PFSK-1 (cell line): ENCODE measurements at regions not wholly inside any gene's neighbourhood (a gene's known extent, or its start where the extent isn't known, plus 50 kb on each side); places are given as distances from the start of the nearest gene placed in this dataset.

Source experiments
- FOXP2 ChIP-seq: optimal IDR thresholded peaks from 2 replicates; pipeline ENCODE3; 2011; ENCODE audit warnings: borderline replicate concordance, control low read depth, inconsistent platforms; ENCODE audit not compliant: insufficient read depth; ENCODE audit errors: extremely low read length, extremely low read depth
- POLR2AphosphoS5 ChIP-seq: IDR thresholded peaks from 2 replicates; pipeline ENCODE4 v1.6.1; 2012; ENCODE audit warnings: low read depth, mild to moderate bottlenecking, control low read depth, low read length, moderate library complexity
- SIN3A ChIP-seq: IDR thresholded peaks from 2 replicates; pipeline ENCODE4 v1.6.1; 2012; ENCODE audit warnings: mild to moderate bottlenecking, low read length, moderate library complexity, borderline replicate concordance; ENCODE audit not compliant: insufficient read depth
- TAF1 ChIP-seq: IDR thresholded peaks from 2 replicates; pipeline ENCODE4 v1.6.1; 2012; ENCODE audit warnings: low read length, control low read depth, borderline replicate concordance; ENCODE audit not compliant: insufficient read depth
- TF ChIP-seq, protein P1 (sequence below), 2 experiments: IDR thresholded peaks; 2 replicates each; pipeline versions ENCODE4 v1.6.1 to v1.8.0; 2011 to 2012; ENCODE audit warnings: low read depth in 2 of 2, low read length in 2 of 2, control low read depth in 1 of 2, inconsistent platforms in 1 of 2, mild to moderate bottlenecking in 1 of 2, moderate library complexity in 1 of 2; ENCODE audit not compliant: insufficient read depth in 1 of 2

DNA sequence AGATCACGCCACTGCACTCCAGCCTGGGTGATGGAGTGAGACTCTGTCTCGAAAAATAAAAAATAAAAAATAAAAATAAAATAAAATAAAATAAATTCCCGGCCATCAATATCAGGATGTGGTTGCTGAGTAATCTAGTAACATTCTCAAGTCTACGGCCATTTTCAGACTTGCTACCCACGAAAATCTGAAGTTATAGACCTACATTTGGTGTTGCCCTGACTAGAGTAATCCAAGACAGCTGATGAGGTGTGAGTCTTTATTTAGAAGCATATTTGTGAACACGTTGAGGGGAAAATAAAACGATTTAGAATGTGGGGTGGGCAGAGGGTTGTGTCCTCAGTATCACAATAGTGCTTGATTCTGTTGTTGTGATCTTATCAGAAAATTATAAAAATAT, 130.2 kb upstream of the MID1 start:
- no peak for TF ChIP-seq FOXP2
- TF ChIP-seq POLR2AphosphoS5, result no peak
- TF ChIP-seq, protein P1, sequence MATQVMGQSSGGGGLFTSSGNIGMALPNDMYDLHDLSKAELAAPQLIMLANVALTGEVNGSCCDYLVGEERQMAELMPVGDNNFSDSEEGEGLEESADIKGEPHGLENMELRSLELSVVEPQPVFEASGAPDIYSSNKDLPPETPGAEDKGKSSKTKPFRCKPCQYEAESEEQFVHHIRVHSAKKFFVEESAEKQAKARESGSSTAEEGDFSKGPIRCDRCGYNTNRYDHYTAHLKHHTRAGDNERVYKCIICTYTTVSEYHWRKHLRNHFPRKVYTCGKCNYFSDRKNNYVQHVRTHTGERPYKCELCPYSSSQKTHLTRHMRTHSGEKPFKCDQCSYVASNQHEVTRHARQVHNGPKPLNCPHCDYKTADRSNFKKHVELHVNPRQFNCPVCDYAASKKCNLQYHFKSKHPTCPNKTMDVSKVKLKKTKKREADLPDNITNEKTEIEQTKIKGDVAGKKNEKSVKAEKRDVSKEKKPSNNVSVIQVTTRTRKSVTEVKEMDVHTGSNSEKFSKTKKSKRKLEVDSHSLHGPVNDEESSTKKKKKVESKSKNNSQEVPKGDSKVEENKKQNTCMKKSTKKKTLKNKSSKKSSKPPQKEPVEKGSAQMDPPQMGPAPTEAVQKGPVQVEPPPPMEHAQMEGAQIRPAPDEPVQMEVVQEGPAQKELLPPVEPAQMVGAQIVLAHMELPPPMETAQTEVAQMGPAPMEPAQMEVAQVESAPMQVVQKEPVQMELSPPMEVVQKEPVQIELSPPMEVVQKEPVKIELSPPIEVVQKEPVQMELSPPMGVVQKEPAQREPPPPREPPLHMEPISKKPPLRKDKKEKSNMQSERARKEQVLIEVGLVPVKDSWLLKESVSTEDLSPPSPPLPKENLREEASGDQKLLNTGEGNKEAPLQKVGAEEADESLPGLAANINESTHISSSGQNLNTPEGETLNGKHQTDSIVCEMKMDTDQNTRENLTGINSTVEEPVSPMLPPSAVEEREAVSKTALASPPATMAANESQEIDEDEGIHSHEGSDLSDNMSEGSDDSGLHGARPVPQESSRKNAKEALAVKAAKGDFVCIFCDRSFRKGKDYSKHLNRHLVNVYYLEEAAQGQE (IDR thresholded peaks at IDR 0.05; ENCODE audit: insufficient read depth in 1 of 2, low read depth in 2 of 2, low read length in 2 of 2), result no peak
- no peak for TF ChIP-seq TAF1
- TF ChIP-seq SIN3A, result no peak

DNA sequence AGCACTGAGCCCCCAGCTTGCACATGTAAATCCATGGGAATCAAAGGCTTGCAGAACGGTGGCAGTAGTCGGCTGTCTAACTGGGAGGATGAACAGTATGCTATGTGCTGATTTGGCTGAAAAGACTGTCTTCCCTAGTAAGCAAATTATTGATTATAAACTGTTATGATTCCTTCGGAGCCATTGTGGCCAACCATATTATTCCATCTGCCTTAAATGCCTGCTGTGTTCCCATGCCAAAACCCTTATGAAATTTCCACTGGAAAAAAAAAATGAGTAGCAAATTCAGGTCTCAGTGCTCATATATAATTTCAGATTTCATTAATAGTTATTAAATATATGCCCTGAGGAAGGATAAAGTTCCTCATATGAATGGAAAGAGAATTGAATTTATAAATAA, 132.7 kb upstream of the MID1 start:
- TF ChIP-seq, protein P1 (IDR thresholded peaks at IDR 0.05; ENCODE audit: insufficient read depth in 1 of 2, low read depth in 2 of 2, low read length in 2 of 2), result no peak
- no peak for TF ChIP-seq TAF1
- no peak for TF ChIP-seq POLR2AphosphoS5
- TF ChIP-seq SIN3A, result no peak
- TF ChIP-seq FOXP2, result no peak

DNA sequence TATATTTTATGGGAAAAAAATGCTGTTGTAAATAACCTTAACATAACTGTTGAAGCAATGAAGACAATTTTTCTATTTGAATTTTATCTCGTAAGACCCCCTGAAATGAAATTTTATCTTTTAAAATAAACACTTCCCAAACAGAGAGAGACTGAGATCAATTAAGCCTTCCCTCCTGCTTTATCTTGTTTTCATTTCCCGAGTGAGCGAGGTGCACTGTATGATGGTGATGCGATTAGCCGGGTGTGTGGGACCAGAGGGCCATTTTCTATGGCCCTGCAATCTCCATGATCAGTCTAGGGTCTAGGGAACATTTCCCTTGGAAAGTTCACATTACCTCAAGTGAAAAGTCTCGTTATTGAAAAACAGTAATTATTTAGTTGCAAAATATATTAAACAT, 134.1 kb upstream of the MID1 start:
- no peak for TF ChIP-seq FOXP2

DNA sequence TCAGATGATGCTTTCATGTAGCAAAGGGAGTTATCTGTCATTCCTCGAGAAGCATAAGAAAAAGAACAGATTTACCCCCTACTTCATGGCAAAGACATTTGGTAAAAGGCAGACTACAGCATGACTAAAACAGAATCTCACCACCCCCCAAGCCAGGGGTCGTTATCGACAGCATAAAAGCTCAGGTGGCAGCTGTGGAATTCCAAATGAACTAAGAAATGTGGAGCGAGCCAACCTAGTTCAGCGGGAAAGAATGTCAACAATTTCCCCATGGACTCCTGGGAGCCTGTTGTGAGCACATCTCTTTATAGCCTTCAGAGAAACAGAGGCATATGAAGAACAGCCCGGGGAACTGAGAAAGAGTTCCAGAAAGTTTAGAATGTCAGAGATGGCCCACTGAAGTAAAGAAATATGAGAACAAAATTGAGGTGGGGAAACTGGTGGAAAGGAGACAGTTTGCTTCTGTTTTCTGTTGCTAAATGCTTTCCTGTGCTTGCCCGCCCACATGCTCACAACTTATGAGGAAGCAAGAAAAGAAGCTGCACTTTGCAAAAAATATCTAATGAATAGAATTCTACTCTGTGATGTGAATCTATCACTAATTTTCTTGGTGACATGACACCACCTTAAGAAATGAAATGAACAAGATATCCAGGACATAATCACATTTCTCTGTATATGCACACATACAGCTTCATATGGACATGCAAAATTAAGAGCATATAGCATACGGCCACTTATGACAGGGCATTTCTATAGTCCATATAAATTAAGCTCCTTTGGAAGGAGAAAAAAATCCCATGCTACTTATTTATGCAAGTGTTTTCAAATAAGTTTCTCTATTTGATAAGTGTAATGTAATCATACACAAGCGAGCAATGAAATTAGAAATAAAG, 135.3 kb upstream of the MID1 start:
- TF ChIP-seq, protein P1 (IDR thresholded peaks at IDR 0.05; ENCODE audit: insufficient read depth in 1 of 2, low read depth in 2 of 2, low read length in 2 of 2), result no peak
- no peak for TF ChIP-seq TAF1
- no peak for TF ChIP-seq FOXP2
- TF ChIP-seq SIN3A, result no peak

DNA sequence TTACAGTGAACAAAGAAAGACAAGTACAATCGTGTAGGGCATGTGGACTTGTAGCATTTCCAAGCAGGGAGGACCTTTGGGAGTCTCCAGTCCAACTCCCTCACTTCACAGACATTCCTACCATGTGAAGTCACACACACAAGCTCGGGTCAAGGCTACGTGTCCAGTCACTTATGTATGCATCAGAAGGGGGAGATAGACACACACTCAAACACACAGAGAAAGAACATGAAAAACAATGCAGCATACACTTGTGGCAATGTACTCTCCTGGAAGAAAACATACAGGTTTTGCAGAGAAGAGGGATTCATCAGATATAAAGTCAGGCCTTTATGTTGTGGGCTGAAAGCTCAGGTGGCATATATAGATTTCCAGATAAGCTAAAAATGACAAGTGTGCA, 136.1 kb upstream of the MID1 start:
- TF ChIP-seq POLR2AphosphoS5 (no peak), TAF1 (no peak), FOXP2 (no peak), SIN3A (no peak)
- TF ChIP-seq, protein P1 (IDR thresholded peaks at IDR 0.05; ENCODE audit: insufficient read depth in 1 of 2, low read depth in 2 of 2, low read length in 2 of 2), result no peak
